ENCODE measurements at regions not wholly inside any gene's neighbourhood (a gene's known extent, or its start where the extent isn't known, plus 50 kb on each side); places are given as distances from the start of the nearest gene placed in this dataset.

DNA sequence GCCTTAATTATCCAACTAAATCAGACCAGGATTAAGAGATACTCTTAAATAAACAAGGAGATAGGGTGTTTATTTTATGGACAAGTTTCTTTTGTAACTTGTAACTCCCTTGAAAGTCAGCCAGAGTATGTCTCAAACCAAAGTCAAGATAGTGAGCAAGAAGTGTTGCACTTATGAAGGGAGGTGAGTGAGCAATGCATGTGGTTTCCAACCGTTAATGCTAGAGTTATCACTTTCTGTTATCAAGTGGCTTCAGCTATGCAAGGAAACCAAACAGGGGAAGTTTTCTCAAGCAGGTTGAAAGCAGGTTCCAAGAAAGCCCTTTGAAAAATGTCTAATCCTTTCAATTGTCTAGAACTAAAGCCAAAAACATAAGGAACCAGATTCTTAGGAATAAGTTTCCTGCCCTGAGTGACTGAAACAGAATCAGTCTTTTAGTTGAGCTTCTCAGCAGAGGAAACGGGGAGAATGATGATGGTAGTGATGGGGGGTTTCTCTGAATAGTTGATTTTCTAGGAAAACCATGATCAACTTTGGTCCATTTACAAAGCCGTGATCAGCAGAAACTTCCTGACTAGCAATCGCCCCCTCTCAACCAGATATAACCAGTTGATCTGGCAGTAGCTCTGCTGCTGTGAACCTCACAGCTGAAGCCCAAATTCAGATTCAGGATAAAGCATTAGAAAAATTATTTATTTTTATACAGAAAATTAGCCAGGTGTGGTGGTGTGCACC lies 128.4 kb downstream of the DAD1 start:
- intact Hi-C loops (cut with DNase I; ENCODE audit: low total_unique reads) = no loop called here
- 36 to 54% (median 45%) methylated on average over 4 of the region's 4 CpGs for WGBS, 5 donors
- H3K36me3 ChIP-seq = no peaks in the 10 kb centered on the region
- no peaks in the 10 kb centered on the region for H3K9me3 ChIP-seq
- peaks cover 0 to 23% (median 10%) of the 10 kb centered on the region in 6 donors for H3K4me1 ChIP-seq
- no peak overlapping the region for H3K4me3 ChIP-seq
- no peaks in the 10 kb centered on the region for H3K27me3 ChIP-seq (replicated peaks in 1 of 7)
- DNase-seq = no peak
- TF ChIP-seq POLR2AphosphoS5 (IDR thresholded peaks at IDR 0.05) (no peak), POLR2A (IDR thresholded peaks at IDR 0.05) (no peak)
- TF ChIP-seq, protein P1, sequence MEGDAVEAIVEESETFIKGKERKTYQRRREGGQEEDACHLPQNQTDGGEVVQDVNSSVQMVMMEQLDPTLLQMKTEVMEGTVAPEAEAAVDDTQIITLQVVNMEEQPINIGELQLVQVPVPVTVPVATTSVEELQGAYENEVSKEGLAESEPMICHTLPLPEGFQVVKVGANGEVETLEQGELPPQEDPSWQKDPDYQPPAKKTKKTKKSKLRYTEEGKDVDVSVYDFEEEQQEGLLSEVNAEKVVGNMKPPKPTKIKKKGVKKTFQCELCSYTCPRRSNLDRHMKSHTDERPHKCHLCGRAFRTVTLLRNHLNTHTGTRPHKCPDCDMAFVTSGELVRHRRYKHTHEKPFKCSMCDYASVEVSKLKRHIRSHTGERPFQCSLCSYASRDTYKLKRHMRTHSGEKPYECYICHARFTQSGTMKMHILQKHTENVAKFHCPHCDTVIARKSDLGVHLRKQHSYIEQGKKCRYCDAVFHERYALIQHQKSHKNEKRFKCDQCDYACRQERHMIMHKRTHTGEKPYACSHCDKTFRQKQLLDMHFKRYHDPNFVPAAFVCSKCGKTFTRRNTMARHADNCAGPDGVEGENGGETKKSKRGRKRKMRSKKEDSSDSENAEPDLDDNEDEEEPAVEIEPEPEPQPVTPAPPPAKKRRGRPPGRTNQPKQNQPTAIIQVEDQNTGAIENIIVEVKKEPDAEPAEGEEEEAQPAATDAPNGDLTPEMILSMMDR (IDR thresholded peaks at IDR 0.05 in 8 of 11, conservative IDR thresholded peaks at IDR 0.05 in 3 of 11) = no peak
- peak overlapping the region in 4 of 8 donors; percentile 9 to 41 (median 33) for H3K27ac ChIP-seq

DNA sequence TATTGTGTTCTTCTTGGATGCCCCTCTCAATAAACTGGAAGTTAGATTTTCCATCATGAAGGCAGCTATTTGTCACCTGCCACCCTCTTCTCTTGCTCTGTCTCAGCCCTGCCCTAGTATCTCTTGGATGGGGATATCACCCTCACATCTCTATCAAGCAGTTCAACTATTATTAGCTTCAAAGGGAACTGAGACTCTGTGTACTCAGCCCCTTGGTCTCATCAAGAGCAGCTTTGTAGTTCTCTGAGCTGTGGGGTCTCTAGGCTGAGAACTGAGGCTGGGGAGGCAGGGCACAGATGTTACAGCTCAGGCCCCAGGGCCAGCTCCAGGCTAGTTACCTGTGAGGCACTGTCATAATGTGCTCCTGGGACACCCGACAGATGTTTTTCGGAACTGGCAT lies 130.3 kb downstream of the DAD1 start:
- Histone ChIP-seq H3K36me3 (no peaks in the 10 kb centered on the region), H3K27me3 (replicated peaks in 1 of 7) (no peaks in the 10 kb centered on the region), H3K27ac (peak overlapping the region in 3 of 8 donors; percentile 26 to 36 (median 34)), H3K4me1 (peaks cover 0 to 5% (median 0%) of the 10 kb centered on the region in 6 donors), H3K4me3 (no peak overlapping the region), H3K9me3 (no peaks in the 10 kb centered on the region)
- DNase-seq = no peak
- WGBS, 5 donors = 77 to 95% (median 94%) methylated on average over 2 of the region's 2 CpGs
- intact Hi-C loops (cut with DNase I; ENCODE audit: low total_unique reads) = no loop called here
- TF ChIP-seq POLR2A (IDR thresholded peaks at IDR 0.05) = no peak
- no peak for TF ChIP-seq POLR2AphosphoS5 (IDR thresholded peaks at IDR 0.05)

DNA sequence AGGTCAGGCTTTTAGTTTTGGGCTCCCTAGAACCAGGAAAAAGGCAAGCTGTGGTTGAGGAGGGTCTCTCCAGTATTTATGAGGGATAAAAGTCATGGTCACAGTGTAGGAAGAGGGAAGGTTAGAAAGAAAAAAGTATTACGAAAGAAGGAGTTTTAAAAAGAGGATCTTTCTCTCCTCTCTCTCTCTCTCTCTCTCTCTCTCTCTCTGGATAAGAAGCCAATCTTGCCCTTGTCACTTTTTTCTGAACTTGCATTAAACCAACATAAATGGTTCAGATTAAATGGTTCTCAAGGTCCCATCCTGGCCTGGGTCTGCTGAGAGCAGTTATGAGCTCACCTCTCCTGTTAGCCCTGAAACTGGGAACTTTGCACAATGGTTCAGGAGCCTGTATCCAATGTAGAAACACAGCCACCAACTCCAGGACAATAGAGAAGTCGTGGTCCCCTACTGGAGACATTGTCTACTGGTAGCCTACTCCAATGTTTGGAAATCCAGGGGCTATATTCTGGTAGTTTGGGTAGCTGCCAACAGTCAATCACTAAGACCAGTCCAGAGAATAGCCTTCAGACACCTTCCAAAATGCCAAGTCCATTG lies 131.9 kb downstream of the DAD1 start:
- Histone ChIP-seq H3K27me3 (replicated peaks in 1 of 7) (no peaks in the 10 kb centered on the region), H3K4me3 (no peak overlapping the region), H3K27ac (peak overlapping the region in 3 of 8 donors; percentile 17 to 34 (median 26)), H3K9me3 (no peaks in the 10 kb centered on the region), H3K36me3 (no peaks in the 10 kb centered on the region), H3K4me1 (peaks cover 0 to 5% (median 0%) of the 10 kb centered on the region in 6 donors)
- WGBS, 5 donors = 36 to 56% (median 51%) methylated on average over 2 of the region's 2 CpGs
- DNase-seq = no peak
- TF ChIP-seq POLR2A (IDR thresholded peaks at IDR 0.05) (no peak), POLR2AphosphoS5 (IDR thresholded peaks at IDR 0.05) (no peak)
- TF ChIP-seq, protein P1 (IDR thresholded peaks at IDR 0.05 in 8 of 11, conservative IDR thresholded peaks at IDR 0.05 in 3 of 11) = no peak
- intact Hi-C loops (cut with DNase I; ENCODE audit: low total_unique reads) = no loop called here

DNA sequence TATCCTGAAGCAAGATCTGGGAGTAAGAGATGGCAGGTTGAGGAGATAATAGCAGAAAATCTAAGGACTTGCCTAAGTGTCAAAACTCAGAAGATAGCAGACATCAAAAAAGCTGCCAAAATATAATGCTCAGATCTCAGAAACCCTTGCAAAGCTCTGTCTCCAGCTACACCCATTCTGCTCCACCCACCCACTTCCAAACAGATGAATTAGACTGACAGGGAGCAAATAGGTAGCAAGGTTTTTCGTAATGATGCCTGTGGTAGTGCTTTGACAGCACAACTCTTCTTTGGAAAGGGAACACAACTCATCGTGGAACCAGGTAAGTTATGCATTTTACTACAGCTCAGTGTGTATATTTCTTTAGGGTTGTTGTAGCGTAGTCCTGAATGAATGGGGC lies 132.6 kb downstream of the DAD1 start:
- no peak overlapping the region for H3K4me3 ChIP-seq
- no peaks in the 10 kb centered on the region for H3K36me3 ChIP-seq
- intact Hi-C loops (cut with DNase I; ENCODE audit: low total_unique reads) = no loop called here
- H3K4me1 ChIP-seq = peaks cover 0 to 5% (median 0%) of the 10 kb centered on the region in 6 donors
- H3K27ac ChIP-seq = peak overlapping the region in 2 of 8 donors; percentile 14 to 68
- no peaks in the 10 kb centered on the region for H3K9me3 ChIP-seq
- no peak for TF ChIP-seq POLR2AphosphoS5 (IDR thresholded peaks at IDR 0.05)
- no peaks in the 10 kb centered on the region for H3K27me3 ChIP-seq (replicated peaks in 1 of 7)
- no peak for DNase-seq
- 62 to 89% (median 83%) methylated on average over 3 of the region's 3 CpGs for WGBS, 5 donors

DNA sequence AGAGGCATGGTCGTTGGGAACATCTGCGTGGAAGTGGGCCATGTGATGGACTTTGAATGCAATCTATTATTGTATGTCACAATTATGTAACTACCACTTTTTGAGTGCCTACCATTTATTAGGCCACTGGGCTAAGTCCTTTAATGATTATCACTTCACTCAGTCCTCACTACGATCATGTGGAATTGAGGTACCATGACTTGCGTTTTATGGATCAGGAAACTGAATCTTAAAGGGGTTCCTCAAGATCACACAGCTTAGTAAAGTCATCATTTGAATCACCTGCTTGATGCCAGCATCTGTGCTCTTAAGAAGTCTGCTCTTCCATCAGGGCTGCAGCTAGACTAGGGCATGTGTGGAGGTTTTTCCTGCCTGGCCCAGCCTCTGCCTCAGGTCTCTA lies 136.7 kb downstream of the DAD1 start:
- Histone ChIP-seq H3K4me3 (peak overlapping the region in 2 of 8 donors; percentile 19 to 34), H3K9me3 (no peaks in the 10 kb centered on the region), H3K27ac (peak overlapping the region in 2 of 8 donors; percentile 13 to 68), H3K27me3 (replicated peaks in 1 of 7) (no peaks in the 10 kb centered on the region), H3K4me1 (peaks cover 0 to 21% (median 14%) of the 10 kb centered on the region in 6 donors), H3K36me3 (no peaks in the 10 kb centered on the region)
- intact Hi-C loops (cut with DNase I; ENCODE audit: low total_unique reads) = no loop called here
- WGBS, 5 donors = 67 to 74% (median 72%) methylated on average over 4 of the region's 4 CpGs
- DNase-seq = no peak
- TF ChIP-seq POLR2AphosphoS5 (IDR thresholded peaks at IDR 0.05) = no peak
- TF ChIP-seq, protein P1 (IDR thresholded peaks at IDR 0.05 in 8 of 11, conservative IDR thresholded peaks at IDR 0.05 in 3 of 11) = no peak
- TF ChIP-seq POLR2A (IDR thresholded peaks at IDR 0.05) = no peak
